AG04450 (cell line): ENCODE measurements at regions not wholly inside any gene's neighbourhood (a gene's known extent, or its start where the extent isn't known, plus 50 kb on each side); places are given as distances from the start of the nearest gene placed in this dataset.

ENCODE experiments used
- CTCF ChIA-PET: fragments of 300-600, 350-600 bp; formaldehyde crosslinking; extraction: SDS; loops from one replicate; lab custom pipeline; 2022; ENCODE audit warnings: antibody characterized with exemption, inconsistent platforms; lab: Charles Lee
- POLR2A ChIA-PET: fragments of 350-600 bp; formaldehyde crosslinking; extraction: SDS; loops from one replicate; lab custom pipeline; 2021; ENCODE audit warnings: antibody characterized with exemption, inconsistent platforms; lab: Yijun Ruan, JAX
- DNase-seq: peaks from one replicate; pipeline ENCODE4 v3.0.0-alpha.2; 2011; ENCODE audit warnings: low read depth, low spot score
- H3K27ac ChIP-seq: one replicate; pipeline ENCODE4 v1.5.1; 2012; ENCODE audit warnings: low read depth, low read length, control low read depth
- H3K27me3 ChIP-seq: one replicate; pipeline ENCODE4 v1.6.0; 2012; ENCODE audit warnings: low read length; ENCODE audit not compliant: control insufficient read depth, insufficient read depth
- H3K4me3 ChIP-seq: 2 replicates; pipeline ENCODE4 v1.5.1; 2011; ENCODE audit warnings: mild to moderate bottlenecking, low read depth, low read length, control low read depth
- H3K9me3 ChIP-seq: 2 replicates; pipeline ENCODE4 v1.5.1; 2012; ENCODE audit warnings: low read length; ENCODE audit not compliant: control insufficient read depth, insufficient read depth
- CTCF ChIP-seq: IDR thresholded peaks from 2 replicates; pipeline ENCODE4 v1.5.1; 2011; ENCODE audit warnings: low read depth, low read length, control low read depth, inconsistent platforms

GRCh38 chr16:9658586-9658985 is 523.6 kb downstream of the GRIN2A start:
- Histone ChIP-seq H3K4me3 (no peak overlapping the region), H3K9me3 (peaks cover 15% of the 10 kb centered on the region; the same call in 1 of the 2 replicates), H3K27ac (no peak overlapping the region), H3K27me3 (no peaks in the 10 kb centered on the region)
- POLR2A ChIA-PET, result no interaction called here
- no peak for DNase-seq
- TF ChIP-seq CTCF, result no peak
- CTCF ChIA-PET, result interaction anchor here (0.6 kb wide), 1 partner anchor 1085 kb away, joined by 3 read pairs; no protein-coding TSS in a partner anchor

- TF ChIP-seq CTCF, result no peak
- Histone ChIP-seq H3K9me3 (peaks cover 17% of the 10 kb centered on the region; the same call in 1 of the 2 replicates), H3K27ac (no peak overlapping the region), H3K27me3 (no peaks in the 10 kb centered on the region), H3K4me3 (no peak overlapping the region)
- ChIA-PET CTCF (no interaction called here), POLR2A (no interaction called here)
- no peak for DNase-seq
Measured at GRCh38 chr16:9660898-9661297, 521.3 kb downstream of the GRIN2A start.

GRCh38 chr16:9661336-9662017 is 520.8 kb downstream of the GRIN2A start:
- no peak for DNase-seq
- Histone ChIP-seq H3K9me3 (peaks cover 17% of the 10 kb centered on the region; the same call in 1 of the 2 replicates), H3K27me3 (no peaks in the 10 kb centered on the region), H3K4me3 (no peak overlapping the region), H3K27ac (no peak overlapping the region)
- ChIA-PET CTCF (no interaction called here), POLR2A (no interaction called here)
- TF ChIP-seq CTCF, result no peak

GRCh38 chr16:9663588-9663987 is 518.6 kb downstream of the GRIN2A start:
- no peak for DNase-seq
- Histone ChIP-seq H3K4me3 (no peak overlapping the region), H3K27me3 (no peaks in the 10 kb centered on the region), H3K9me3 (peaks cover 18% of the 10 kb centered on the region), H3K27ac (no peak overlapping the region)
- ChIA-PET CTCF (no interaction called here), POLR2A (no interaction called here)
- TF ChIP-seq CTCF, result no peak

GRCh38 chr16:9665851-9666271 is 516.4 kb downstream of the GRIN2A start:
- Histone ChIP-seq H3K27ac (no peak overlapping the region), H3K4me3 (no peak overlapping the region), H3K27me3 (no peaks in the 10 kb centered on the region), H3K9me3 (peaks cover 15% of the 10 kb centered on the region)
- DNase-seq, result no peak
- POLR2A ChIA-PET, result no interaction called here
- CTCF ChIA-PET, result no interaction called here
- TF ChIP-seq CTCF, result no peak
